ENCODE measurements at regions not wholly inside any gene's neighbourhood (a gene's known extent, or its start where the extent isn't known, plus 50 kb on each side); places are given as distances from the start of the nearest gene placed in this dataset.

GRCh38 chr22:48520884-48521588 is 1306.6 kb downstream of the BRD1 start:
- TF ChIP-seq GATA2 (IDR thresholded peaks at IDR 0.05; ENCODE audit: low read depth, low read length) (no peak), GATA3 (IDR thresholded peaks at IDR 0.05; ENCODE audit: low read depth, low read length) (no peak)
